Pancreas (tissue), 10 donors: ENCODE measurements at regions not wholly inside any gene's neighbourhood (a gene's known extent, or its start where the extent isn't known, plus 50 kb on each side); places are given as distances from the start of the nearest gene placed in this dataset.

ENCODE experiments used
- ATAC-seq, 4 donors: fragments of 200-7000 bp; cut with Tn5 transposase; one replicate each; pipeline versions ENCODE4 v1.8.0 to v1.9.1; 2020; ENCODE audit warnings: mild to moderate bottlenecking in 4 of 4, moderate library complexity in 4 of 4
- DNase-seq, 6 donors: peaks; one replicate each; pipeline ENCODE4 v3.0.0-alpha.2; 2020
- FAIRE-seq: peaks from 2 replicates; lab custom pipeline; 2012; peaks lifted over from hg19 to GRCh38; lab: Jason Lieb, UNC
- H3K27ac ChIP-seq, 4 donors: fragments of 200-600 bp; sonication (generic); 1 replicate in 3 of 4; 2 replicates in 1 of 4; pipeline versions ENCODE4 v1.5.0 to v1.8.0; 2020
- H3K27me3 ChIP-seq, 4 donors: fragments of 200-600 bp; one replicate each; pipeline ENCODE4 v1.8.0; 2021
- H3K36me3 ChIP-seq, 3 donors: fragments of 200-600 bp; sonication (generic) in 1 of 3; one replicate each; pipeline versions ENCODE4 v1.5.0 to v1.8.0; 2020 to 2021
- H3K4me1 ChIP-seq, 3 donors: fragments of 200-600 bp; one replicate each; pipeline ENCODE4 v1.8.0; 2021
- H3K4me3 ChIP-seq, 4 donors: fragments of 200-600 bp; sonication (generic) in 2 of 4; one replicate each; pipeline versions ENCODE4 v1.5.0 to v1.8.0; 2020 to 2021
- H3K9me3 ChIP-seq, 4 donors: fragments of 200-600 bp; one replicate each; pipeline ENCODE4 v1.8.0; 2021
- whole genome bisulfite sequencing, 2 donors: extraction: QIAGEN DNeasy Blood & Tissue Kit; methylation state at CpG; one replicate each; pipeline ENCODE4 v1.1.7; 2013; 5-methylcytosine and 5-hydroxymethylcytosine counted together
- intact Hi-C, 3 donors: fragments of 100-400 bp; cut with DNase I; formaldehyde crosslinking; loops; one replicate each; pipeline versions ENCODE4 v1.11.1 to v1.14.2; 2022
- TF ChIP-seq, protein P1 (sequence below), 4 donors: fragments of 200-600 bp; sonication (generic) in 3 of 4; IDR thresholded peaks; one replicate each; pipeline versions ENCODE4 v1.5.0 to v1.8.0; 2021; ENCODE audit warnings: antibody characterized with exemption in 4 of 4
- donor health status: healthy with polysubstance abuse.
- donor health status: DM: no; HTN: no; CAD: no; lungs with moderate emphysema.
- donor health status: DM: no; HTN: no; CAD: no.
- donor health status: control.
- donor health status: control.
- donor health status: Bipolar disorder and iron deficiency.
- donor health status: DM: yes; HTN: yes; CAD: no.
- donor health status: DM: no; HTN: no; CAD: no.
- donor health status: DM: no; HTN: no; CAD: no.
- donor health status: DM: yes; HTN: yes; CAD: no.

DNA sequence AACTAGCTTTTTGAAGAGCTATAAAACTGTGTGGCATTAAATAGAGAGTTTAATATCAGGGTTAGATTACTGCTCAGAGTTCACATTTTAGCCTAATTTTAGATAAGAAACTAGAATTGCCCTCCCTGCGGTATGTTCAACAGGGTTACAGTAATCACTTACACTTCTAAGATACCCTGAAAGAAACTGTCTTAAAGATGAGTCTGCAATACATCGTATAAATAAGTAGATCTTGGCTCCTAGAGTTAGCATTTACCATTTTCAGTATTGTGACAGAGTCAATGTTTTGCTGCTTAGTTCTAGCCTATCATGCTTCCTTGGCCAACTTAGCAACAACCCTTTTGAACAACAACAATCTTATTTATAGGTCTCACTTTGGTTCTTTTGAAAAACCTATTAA lies 217.8 kb upstream of the NDST4 start:
- 70 to 82% methylated on average over 2 of the region's 2 CpGs for WGBS, 2 donors
- TF ChIP-seq, protein P1, sequence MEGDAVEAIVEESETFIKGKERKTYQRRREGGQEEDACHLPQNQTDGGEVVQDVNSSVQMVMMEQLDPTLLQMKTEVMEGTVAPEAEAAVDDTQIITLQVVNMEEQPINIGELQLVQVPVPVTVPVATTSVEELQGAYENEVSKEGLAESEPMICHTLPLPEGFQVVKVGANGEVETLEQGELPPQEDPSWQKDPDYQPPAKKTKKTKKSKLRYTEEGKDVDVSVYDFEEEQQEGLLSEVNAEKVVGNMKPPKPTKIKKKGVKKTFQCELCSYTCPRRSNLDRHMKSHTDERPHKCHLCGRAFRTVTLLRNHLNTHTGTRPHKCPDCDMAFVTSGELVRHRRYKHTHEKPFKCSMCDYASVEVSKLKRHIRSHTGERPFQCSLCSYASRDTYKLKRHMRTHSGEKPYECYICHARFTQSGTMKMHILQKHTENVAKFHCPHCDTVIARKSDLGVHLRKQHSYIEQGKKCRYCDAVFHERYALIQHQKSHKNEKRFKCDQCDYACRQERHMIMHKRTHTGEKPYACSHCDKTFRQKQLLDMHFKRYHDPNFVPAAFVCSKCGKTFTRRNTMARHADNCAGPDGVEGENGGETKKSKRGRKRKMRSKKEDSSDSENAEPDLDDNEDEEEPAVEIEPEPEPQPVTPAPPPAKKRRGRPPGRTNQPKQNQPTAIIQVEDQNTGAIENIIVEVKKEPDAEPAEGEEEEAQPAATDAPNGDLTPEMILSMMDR (IDR thresholded peaks at IDR 0.05): no peak
- no peak for DNase-seq
- intact Hi-C loops: no loop called here
- no peak for FAIRE-seq
- no peaks in the 10 kb centered on the region for H3K27me3 ChIP-seq
- H3K4me1 ChIP-seq: no peaks in the 10 kb centered on the region
- no peak overlapping the region for H3K4me3 ChIP-seq
- ATAC-seq: no peak
- H3K9me3 ChIP-seq: no peaks in the 10 kb centered on the region
- H3K36me3 ChIP-seq: no peaks in the 10 kb centered on the region
- H3K27ac ChIP-seq: no peak overlapping the region

DNA sequence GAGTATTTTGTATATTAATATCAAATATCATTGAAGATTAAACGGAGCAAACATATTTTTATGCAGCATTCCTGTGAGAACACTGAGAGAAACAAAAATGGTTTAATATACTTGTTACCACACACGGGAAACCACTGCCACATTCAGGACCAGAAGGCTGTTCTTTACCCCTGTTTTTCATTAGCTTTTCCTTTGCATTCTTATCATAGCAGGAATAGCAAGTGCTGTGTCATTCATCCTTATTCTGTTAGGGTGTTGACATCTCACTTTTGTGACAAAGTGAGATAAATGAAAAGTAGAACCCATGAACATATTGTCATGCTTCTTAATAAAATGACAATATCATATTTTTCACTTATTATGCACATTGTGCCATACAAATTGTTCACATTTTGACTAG lies 212.4 kb upstream of the NDST4 start:
- no peak overlapping the region for H3K27ac ChIP-seq
- FAIRE-seq (no peak), DNase-seq (no peak), ATAC-seq (no peak)
- H3K4me3 ChIP-seq: no peak overlapping the region
- TF ChIP-seq, protein P1 (IDR thresholded peaks at IDR 0.05): no peak
- no peaks in the 10 kb centered on the region for H3K9me3 ChIP-seq
- H3K36me3 ChIP-seq: no peaks in the 10 kb centered on the region
- intact Hi-C loops: no loop called here
- no peaks in the 10 kb centered on the region for H3K4me1 ChIP-seq
- WGBS, 2 donors: 33 to 41% methylated on average over 2 of the region's 2 CpGs
- H3K27me3 ChIP-seq: no peaks in the 10 kb centered on the region

DNA sequence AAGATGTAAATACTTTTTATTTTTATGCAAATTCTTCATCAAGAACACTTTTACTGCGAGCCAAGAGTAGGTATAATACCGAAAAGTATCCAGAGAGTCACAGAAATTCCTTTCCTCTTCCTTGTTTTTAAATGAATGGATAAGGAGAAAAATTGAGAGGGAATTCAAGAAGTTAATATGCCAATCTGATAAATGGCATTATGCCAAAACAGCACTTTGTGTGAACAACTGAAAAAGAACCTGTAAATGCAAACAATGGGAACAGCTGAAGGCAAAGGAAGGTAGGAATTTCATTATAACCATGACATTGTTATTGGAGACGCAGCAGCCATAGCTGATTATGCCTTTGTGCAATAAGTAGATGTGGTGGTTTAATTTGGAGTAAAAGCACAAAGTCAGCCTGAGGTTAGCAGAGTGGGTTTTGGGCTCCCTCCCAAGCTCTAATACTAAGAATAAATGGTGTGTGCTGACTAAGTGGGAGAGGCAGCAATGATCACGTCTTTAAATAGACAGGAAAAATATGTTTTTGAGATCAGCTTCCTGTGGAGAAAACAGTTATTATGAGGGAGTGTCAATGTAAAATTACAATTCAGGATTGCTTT lies 209.8 kb upstream of the NDST4 start:
- Histone ChIP-seq H3K27me3 (no peaks in the 10 kb centered on the region), H3K4me3 (no peak overlapping the region), H3K27ac (no peak overlapping the region), H3K4me1 (no peaks in the 10 kb centered on the region), H3K9me3 (no peaks in the 10 kb centered on the region), H3K36me3 (no peaks in the 10 kb centered on the region)
- no peak for FAIRE-seq
- 62 to 63% methylated on average over 4 of the region's 4 CpGs for WGBS, 2 donors
- DNase-seq: no peak
- TF ChIP-seq, protein P1 (IDR thresholded peaks at IDR 0.05): no peak
- intact Hi-C loops: no loop called here
- no peak for ATAC-seq

DNA sequence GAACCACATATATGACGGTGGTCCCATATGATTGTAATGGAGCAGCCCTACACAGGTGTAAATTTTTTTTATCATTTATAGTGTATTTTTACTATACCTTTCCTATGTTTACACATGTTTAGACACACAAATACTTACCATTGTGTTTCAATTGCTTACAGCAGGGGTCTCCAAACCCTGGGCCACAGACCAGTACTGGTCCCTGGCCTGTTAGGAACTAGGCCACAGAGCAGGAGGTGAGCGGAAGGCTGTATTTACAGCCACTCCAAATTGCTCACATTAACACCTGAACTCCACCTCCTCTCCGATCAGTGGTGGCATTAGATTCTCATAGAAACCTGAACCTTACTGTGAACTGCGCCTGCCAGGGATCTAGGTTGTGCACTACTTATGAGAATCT lies 201.8 kb upstream of the NDST4 start:
- Histone ChIP-seq H3K4me3 (no peak overlapping the region), H3K4me1 (no peaks in the 10 kb centered on the region), H3K36me3 (no peaks in the 10 kb centered on the region), H3K27me3 (no peaks in the 10 kb centered on the region), H3K27ac (no peak overlapping the region), H3K9me3 (no peaks in the 10 kb centered on the region)
- FAIRE-seq (no peak), DNase-seq (no peak), ATAC-seq (no peak)
- TF ChIP-seq, protein P1 (IDR thresholded peaks at IDR 0.05): no peak
- intact Hi-C loops: no loop called here
- 81 to 88% methylated on average over 4 of the region's 4 CpGs for WGBS, 2 donors

DNA sequence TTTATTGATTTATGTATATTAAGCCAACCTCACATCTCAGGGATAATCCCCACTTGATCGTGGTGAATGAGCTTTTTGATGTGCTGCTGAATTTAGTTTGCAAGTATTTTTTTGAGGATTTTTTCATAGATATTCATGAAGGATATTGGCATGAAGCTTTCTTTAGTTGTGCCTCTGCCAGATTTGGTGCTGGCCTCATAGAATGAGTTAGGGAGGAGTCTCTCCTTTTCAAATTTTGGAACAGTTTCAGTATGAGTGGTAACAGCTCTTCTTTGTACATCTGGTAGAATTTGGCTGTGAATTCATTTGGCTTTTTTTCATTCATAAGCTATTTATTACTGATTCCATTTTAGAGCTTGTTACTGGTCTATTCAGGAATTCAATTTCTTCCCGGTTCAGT lies 197.2 kb upstream of the NDST4 start:
- no peak overlapping the region for H3K4me3 ChIP-seq
- TF ChIP-seq, protein P1 (IDR thresholded peaks at IDR 0.05): no peak
- no peaks in the 10 kb centered on the region for H3K4me1 ChIP-seq
- H3K27me3 ChIP-seq: no peaks in the 10 kb centered on the region
- no peak overlapping the region for H3K27ac ChIP-seq
- no peak for DNase-seq
- intact Hi-C loops: no loop called here
- FAIRE-seq: no peak
- ATAC-seq: no peak
- no peaks in the 10 kb centered on the region for H3K36me3 ChIP-seq
- no peaks in the 10 kb centered on the region for H3K9me3 ChIP-seq
- 65 to 69% methylated on average over 2 of the region's 2 CpGs for WGBS, 2 donors
